CD1c-positive myeloid dendritic cell (primary cell): ENCODE measurements at regions not wholly inside any gene's neighbourhood (a gene's known extent, or its start where the extent isn't known, plus 50 kb on each side); places are given as distances from the start of the nearest gene placed in this dataset.

Source experiments
- DNase-seq: peaks from one replicate; pipeline ENCODE4 v3.0.0-alpha.2; 2016; ENCODE audit errors: extremely low spot score

DNA sequence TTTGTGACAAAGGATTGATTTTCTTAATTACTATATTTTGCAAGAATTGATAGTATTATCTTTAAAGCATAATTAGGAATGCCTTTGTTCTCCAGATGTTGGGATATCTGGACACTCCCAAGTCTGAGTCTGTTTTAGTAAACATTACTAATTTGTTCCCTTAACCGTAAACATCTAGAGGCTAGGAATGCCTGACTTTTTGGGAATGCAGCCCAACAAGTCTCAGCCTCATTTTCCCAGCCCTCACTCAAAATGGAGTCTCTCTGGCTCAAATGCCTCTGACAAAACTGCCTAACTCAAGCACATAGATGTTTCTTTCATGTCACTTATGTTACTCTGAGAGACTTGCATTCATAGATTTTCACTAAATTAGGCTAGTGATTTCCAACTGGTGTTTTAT is 297.0 kb upstream of the CLNK start:
- no peak for DNase-seq

- no peak for DNase-seq
Measured at GRCh38 chr4:10981096-10981495, 296.5 kb upstream of the CLNK start.

- no peak for DNase-seq
Measured at GRCh38 chr4:10979032-10979431, 294.5 kb upstream of the CLNK start.

GRCh38 chr4:10977534-10977933 is 293.0 kb upstream of the CLNK start:
- DNase-seq = peak; percentile 34

GRCh38 chr4:10974371-10974770 is 289.8 kb upstream of the CLNK start:
- DNase-seq = no peak

DNA sequence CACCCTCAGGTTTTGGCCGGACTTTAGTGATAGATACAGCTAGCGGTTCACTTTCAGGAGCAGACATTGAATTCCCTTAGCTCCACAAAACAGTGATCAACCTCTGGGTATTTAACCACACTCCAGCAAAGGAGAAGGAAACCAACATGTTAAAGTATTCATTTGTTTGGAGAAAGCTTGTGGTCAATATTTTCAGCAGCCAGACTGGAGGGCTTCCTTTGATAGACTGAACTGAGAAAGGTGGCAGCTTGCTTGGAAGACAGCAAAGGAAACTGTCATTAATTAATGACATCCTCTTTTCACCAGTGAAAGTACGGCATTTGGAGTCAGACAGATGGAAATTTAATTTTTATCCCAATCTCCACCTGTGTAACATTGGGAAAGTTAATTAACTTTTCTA is 289.1 kb upstream of the CLNK start:
- DNase-seq = no peak

DNA sequence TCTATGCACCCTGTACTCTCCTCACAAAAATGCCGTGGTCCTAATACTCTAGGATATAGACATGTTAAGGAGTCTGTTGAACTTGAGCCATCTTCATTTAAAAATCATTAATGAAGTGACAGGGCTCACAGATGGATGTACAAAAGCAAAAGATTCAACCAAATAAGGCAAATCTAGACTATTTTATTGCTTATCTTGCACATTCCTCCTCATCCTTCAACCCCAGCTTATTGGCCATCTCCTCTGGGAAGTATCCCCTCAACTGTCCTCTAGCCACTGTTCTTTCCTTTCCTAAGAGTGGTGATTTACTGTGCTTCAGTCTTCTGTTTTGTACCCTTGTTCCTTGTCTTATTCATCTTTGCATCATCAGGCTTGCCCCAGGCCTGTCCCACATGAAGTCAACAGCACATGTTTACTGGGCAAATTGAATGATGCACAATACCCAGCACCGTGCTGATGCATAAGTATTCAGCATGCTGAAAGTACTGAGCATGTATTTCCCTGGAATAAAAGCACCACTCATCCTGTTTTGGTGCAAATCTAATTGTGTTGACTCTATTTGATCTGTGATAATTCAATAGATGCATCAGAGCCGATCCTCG is 287.3 kb upstream of the CLNK start:
- DNase-seq = no peak

DNA sequence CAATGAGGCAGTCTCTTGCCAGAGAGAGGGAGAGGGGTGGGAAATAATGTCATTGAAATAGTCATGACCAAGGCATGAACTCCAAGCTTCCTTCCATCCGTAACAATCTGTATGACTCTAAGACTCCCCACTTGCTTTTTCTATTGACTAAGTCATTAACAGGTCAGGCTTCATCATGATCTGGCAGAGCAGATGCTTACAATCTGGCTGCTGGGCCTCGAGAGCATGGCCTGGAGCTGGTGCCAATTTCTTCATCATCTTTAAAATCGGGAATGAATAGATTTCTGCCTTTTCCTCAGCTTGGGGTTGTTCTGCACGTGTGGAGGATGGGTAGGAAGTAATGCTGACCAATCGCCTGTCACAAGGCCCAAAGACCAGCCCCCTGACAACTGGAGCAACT is 280.6 kb upstream of the CLNK start:
- no peak for DNase-seq

DNA sequence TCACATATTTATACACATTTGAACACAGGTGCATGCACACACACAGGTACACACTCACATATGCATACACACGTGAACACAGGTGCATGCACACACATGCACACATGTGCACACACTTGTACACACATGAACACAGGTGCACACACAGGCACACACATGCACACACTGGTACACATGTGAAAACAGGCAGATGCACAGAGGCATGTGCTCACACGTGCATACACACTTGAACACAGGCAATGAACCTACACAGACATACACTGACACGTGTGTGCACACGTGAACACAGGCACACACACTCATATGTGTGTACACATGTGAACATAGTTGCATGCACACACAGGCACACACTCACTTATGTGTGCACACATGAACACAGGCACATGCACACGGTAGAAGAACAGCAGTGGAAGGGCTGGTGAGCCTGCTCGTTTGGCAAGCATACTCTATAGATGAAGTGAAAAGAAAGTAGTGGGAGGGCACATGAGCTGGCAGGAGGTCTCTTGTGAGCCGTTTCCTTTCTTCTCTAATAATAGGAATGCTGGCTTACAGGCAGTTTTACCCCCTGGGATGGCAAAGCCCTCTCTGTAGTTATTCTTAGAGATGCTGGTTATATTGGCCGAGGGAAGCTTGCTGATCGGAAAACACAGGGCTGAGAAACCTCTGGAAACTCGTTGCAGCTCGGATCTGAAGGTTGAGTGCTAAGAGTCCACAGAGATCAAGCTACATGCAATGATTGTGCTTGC is 279.6 kb upstream of the CLNK start:
- no peak for DNase-seq

DNA sequence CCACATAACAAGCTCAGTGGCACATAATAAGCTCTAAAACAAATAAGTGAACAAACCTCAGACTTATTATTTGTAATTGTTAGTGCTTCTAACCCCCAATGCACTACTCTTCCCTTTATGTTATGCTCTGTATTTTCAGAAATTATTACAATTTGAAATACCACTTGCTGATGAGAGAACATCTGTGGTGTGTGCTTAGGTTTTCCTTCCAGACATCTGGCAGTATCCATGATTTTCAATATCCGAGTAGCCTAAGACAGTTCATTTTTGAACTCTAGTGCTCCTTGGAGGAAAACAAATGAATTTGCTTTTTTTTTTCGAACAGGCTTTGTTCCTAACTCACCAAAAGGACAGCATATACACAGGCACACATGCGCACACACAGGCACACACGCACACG is 278.7 kb upstream of the CLNK start:
- DNase-seq = no peak

- no peak for DNase-seq
Measured at GRCh38 chr4:10962246-10962645, 277.7 kb upstream of the CLNK start.

- DNase-seq = no peak
Measured at GRCh38 chr4:10960389-10960788, 275.8 kb upstream of the CLNK start.

GRCh38 chr4:10959586-10959985 is 275.0 kb upstream of the CLNK start:
- no peak for DNase-seq

DNA sequence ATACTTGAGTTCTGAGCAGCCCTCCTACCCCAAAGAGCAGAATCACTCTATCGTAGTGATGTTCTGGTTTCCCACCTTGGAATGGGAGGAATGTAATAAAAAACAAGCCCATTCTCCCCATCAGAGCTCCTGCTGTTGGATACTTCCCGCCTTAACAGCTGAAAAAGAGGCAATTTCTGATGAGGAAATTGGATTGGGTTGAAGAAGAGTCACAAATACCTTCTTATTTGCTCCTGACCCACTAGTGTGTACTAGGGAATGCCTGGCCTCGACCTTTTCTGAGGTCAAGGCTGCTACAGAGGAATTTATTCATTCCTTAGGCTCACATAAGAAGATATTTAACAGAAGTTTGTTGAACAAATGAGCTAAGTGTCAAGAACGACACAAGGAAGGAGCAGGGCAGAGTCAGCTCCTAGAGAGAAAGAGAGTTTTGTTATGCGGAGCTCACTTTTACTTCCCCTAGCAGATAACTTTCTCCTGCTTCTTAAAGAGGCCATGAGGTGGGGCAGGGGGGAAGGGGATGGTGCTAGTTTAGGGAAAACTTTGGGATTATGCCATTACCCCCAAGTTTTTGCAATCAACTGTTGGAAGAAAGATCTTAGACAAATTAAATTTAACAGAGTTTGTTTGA is 273.8 kb upstream of the CLNK start:
- DNase-seq = no peak

- DNase-seq = no peak
Measured at GRCh38 chr4:10951306-10951705, 266.7 kb upstream of the CLNK start.

DNA sequence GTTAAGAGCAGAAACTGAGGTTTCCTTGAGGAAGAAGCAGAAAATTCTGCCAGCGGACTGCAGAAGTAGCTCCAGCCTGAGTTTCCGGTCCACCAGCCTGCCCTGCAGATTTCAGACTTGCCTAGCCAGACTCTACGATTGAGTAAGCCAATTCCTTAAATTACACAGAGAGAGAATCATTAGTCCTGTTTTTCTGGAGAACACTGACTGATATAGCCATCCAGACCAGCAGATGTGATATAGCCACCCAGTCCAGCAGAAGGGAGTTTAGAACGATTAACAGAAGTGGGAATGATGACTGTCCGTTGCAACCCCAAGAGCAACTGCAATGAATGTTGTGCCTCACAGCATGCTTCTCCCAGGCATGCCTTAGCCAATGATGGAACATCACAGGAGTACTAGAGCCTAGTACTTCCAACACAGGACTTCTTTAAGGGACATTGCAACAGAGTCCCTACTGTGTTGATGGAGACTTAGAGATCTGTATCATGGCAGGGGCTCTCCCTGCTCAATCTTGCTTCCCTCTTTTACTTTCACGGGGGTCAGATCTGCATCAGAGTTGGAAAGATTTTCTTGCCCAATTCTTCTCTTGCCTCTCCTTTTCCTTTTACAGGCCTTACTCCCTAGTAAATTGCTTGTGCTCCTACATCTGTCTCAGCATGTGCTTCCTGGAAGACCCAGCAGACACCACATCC is 264.6 kb upstream of the CLNK start:
- DNase-seq = peak; percentile 8

DNA sequence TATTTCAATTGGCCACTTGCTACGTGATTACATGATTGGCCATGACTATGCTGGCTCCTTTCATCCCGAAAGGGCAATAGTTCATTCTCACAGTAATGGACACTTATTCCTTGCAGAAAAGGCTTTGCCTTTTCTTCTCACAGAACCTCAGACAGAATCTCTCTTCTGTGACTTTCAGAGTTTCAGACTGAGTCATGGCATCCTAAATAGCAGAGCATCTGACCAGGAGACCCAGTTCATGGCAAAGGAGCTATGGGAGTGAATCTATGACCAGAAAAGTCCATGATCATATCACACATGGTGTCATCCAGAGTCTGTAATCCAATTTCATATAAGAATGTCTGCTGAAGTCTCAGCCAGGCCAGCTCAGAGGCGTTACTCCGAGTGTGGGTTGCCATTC is 263.3 kb upstream of the CLNK start:
- no peak for DNase-seq

DNA sequence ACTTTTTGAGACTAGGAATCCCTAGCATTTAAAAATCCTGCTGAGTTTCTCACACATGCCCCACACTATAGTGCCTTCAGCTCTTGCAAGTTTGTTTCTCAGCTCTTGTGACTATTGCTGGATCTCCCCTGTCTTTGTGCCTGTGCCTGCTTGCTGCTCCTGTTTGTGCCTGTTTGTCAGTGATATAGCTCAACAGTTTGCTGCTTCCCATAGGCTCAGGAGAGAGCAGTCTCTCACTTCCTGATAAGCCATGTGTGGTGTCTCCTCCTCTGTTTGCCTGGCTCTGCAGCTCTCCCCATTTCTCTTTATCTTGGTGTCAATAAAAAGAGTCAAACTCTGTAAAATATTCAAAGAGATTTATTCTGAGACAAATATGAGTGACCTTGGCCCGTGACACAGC is 259.8 kb upstream of the CLNK start:
- DNase-seq = no peak

DNA sequence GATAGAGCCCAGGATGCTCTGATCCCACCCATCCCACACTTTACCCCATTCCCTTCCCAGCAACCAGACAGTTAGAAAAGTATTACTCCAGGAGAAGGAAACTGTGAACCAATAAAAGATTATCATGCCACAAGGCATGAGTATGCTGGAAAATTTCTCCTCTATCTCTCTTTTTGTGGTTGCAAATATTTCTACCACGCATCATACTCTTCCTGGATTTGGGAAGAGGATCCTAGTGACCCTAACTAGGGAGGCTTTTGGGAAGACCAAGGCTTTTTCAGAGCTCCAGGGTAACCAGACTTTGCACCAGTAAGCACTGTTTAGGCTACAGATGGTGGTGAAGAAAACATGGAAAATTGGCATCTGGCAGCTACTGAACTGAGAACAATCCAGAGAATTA is 257.6 kb upstream of the CLNK start:
- DNase-seq = no peak

- DNase-seq = no peak
Measured at GRCh38 chr4:10929818-10930217, 245.2 kb upstream of the CLNK start.

- DNase-seq = no peak
Measured at GRCh38 chr4:10925996-10926395, 241.4 kb upstream of the CLNK start.

GRCh38 chr4:10924274-10924673 is 239.7 kb upstream of the CLNK start:
- no peak for DNase-seq

DNA sequence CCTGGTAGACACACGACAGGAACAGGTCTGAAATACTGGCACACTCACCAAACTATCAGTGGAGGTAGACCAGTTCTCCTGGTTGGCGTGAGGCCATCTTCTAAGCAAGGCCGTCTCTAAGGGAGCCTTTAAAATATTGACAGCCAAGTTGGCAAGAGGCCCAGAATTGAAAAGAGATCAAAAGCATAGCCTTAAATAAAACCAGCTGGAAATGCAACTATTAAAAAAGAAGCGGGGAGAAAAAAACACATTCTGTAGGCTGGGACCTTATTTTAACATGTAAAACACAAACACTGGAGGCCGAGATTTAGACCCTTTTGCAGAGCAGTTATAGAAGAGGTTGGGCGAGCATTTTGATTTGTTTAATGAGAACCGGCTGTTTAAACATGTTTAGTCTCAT is 233.0 kb upstream of the CLNK start:
- DNase-seq = no peak
